GM19240 (cell line): ENCODE measurements at regions not wholly inside any gene's neighbourhood (a gene's known extent, or its start where the extent isn't known, plus 50 kb on each side); places are given as distances from the start of the nearest gene placed in this dataset.

ENCODE experiments used
- DNase-seq: peaks from one replicate; pipeline ENCODE4 v3.0.0; 2011; ENCODE audit warnings: low spot score; ENCODE audit not compliant: insufficient read length

DNA sequence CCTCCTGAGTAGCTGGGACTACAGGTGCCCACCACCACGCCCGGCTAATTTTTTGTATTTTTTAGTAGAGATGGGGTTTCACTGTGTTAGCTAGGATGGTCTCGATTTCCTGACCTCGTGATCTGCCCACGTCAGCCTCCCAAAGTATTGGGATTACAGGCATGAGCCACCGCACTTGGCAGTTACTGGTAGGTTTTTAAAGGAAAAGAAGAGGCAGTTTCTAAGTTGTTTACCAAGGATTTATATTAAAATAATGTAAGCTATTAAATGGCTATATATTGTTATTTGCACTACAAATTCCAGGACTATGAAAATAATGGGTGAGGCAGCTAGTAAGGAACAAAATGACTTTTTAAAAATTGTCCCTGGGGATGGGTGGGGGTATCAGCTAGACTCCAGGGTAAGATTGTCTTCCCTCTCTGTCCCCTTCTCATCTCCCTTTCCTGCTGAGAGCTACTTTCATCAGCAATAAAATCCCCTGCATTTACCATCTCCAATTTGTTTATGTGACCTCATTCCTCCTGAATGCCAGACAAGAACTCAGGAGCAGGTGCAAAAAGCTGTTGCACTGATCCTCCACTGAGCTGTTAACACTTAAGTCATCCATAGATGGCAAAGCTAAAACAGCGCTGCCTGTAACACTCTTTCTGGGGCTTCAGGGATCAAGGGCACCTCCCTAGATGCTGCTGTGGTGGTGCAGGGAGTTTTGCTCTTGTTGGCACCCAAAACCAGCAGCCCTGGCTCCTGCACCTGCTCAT, 165.2 kb downstream of the ZPLD1 start:
- no peak for DNase-seq

DNA sequence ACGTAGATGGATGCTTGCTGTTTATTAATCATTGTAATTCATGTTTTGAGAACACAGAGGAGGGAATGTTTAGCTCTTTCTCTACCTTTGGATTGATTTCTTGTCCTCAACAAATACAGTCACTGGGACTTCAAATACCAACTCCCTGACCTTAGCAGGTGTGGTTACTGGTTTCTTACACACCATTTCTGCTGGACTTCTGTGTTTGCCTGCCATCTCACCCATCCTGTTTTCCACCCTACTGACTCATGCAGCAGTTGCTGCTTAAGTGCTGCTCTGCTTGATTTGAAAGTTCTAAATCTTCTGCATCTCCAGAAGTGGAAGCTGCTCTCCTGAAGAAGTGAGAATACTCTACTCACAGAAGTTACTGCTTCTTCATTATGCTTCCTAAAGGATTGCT, 170.3 kb downstream of the ZPLD1 start:
- DNase-seq = no peak

DNA sequence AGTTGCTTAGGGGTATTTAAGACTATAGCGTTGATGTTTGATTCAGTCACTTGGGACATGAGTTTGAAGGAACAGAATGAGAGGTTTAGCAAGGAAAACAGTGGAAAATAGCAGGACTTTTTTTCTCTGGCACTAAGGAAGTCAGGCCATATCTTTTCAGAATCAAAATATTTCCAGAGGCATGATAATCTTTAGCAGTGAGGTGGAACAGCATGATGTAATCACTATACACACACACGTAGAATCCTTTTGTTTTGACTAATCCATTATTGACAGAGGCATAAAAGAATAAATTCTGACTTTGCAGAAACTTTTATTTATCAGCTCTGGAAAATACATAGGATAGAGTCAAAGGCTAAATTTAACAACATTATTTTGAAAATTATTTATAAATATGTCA, 174.1 kb downstream of the ZPLD1 start:
- DNase-seq = no peak

DNA sequence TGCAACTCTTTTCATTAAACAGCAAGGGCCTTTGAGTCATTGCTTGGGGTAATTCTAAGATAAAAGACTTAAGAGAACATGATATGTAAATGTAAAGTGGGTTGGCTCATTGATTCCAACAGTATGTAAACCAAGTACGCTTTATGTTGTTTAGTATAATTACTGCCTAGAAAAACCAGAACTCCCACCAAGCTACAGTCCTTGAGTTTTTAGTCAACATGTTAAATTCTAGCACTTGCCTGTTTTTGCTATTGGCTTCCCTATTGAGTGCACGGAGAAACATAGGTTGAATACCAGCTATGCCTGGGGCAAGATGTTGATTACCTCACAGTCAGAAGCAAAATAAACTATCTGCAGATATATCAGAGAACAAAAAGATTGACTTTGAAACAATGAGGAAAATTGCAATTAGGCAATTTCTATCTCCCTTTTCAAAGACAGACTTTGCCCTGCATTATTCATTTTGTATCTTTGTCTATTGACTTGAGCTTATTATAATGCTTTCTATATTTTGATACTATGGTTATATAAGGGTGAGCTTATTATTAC, 179.3 kb downstream of the ZPLD1 start:
- no peak for DNase-seq

DNA sequence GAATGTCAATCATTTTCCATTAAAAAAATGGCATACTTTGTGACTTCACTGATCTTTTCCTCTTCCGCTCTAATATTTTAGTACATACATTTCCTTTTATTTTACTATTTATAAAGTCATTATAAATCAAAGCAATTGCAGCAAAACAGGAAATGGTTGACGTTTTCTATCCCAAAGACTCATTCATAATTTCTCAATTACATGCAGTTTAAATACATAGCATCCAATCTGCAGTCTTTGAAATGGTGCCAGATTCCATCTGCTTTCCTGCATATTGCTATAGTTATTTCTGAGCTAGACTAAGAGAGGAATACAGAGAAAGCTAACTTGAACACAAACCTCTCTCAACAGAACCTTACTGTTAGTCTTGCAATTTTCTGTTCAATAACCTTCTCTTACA, 179.8 kb downstream of the ZPLD1 start:
- DNase-seq = no peak

DNA sequence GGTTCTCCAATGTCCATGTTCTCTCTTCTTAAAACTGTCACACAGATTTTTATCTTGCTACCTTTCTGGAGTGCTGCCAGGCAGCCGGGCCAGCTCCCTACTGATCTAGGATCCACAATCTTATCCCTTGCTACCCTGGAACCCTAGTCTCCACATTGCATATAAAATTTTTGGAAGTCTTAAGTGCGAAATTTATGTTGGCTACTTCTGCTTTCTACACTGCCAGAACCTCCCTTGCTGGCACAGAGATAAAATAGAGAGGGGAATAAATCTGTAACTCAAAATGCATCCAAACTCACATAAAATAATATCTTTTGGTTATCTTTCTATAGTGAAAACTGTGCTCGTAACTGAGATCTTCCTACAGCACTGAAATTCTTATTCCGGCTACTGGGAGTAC, 182.6 kb downstream of the ZPLD1 start:
- DNase-seq = no peak

DNA sequence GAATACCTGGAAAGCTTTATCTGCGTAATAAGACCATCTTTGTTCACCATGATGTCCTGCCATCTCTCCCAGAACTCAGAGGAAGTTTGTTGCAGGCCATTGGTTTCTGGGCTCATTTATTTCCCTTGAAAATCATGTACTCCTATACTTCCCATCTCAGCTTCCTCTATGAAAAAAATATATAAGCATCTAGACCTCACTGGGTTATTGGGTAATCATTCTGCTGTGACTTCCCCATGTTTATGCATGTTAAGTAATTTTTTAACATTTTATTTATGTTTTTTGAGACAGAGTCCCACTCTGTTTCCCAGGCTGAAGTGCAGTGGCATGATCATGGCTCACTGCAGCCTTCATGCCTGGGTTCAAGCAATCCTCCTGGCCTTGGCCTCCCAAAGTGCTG, 184.5 kb downstream of the ZPLD1 start:
- no peak for DNase-seq

DNA sequence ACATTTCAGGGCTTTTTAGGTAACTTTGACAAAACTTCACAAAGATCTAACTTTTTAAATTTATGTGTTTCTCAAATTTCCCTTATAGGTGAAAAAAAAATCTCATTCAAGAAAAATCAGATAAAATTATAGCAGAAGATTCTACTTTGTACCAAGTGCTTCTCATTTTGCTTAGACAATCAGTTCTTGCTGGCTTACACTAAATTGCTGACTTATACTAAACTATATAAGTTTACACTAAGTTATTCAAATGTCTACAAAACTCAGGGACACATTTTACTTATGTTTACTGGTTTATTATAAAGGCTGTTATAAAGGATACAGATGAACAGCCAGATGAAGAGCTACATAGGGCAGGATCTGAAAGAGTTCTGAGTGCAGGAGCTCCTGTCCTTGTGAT, 195.1 kb downstream of the ZPLD1 start:
- DNase-seq = no peak

DNA sequence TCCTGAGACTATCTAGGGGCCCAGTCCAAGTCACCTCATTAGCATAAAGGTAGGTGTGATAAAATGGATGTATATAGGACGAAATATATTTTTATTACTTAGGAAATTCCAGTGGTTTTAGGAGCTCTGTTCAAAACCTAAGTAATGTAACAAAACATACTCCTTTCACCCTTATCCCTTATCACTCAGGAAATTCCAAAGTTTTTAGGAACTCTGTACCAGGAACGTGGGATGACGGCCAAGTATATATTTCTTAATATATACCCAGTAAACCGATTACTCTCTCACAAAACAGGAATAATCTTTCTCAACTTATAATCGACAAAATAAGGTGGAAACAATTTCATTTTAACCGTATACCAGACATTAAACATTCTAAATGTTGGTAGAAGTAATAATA, 195.7 kb downstream of the ZPLD1 start:
- DNase-seq = no peak

DNA sequence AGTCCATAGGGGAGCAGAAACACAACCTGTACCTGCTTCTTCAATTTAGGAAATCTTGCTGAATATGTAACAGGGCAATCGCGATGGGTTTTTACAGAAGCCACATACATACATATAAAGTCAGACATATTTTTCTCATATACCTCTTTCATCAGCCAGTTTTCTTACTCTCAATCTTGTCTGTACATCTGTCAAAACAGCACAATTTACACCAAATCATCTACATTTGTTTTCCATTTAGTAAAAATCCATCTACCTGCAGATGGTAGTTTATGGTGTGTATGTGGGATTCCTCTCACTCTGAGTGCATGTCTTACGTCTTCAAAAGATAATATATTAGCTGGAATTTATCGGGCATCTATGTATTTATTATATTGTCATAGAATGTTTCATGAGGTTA, 208.7 kb downstream of the ZPLD1 start:
- DNase-seq = no peak

DNA sequence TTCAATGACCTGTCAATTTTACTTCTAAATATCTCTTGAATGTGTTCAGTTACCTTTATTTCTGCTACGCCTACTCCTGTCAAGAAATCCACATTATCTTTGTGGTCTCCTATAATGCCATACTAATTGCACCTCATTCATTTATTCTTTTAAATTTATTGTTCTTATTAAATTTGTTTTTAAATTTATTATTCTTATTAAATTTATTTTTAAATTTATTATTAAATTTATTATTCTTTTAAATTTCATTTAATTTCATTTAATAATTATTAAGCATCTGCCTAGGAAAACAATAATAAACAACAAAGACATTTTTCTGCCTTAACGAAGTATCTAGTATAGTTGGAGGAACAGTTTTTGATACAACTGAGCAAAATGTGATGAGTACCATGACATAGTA, 211.7 kb downstream of the ZPLD1 start:
- DNase-seq = no peak

DNA sequence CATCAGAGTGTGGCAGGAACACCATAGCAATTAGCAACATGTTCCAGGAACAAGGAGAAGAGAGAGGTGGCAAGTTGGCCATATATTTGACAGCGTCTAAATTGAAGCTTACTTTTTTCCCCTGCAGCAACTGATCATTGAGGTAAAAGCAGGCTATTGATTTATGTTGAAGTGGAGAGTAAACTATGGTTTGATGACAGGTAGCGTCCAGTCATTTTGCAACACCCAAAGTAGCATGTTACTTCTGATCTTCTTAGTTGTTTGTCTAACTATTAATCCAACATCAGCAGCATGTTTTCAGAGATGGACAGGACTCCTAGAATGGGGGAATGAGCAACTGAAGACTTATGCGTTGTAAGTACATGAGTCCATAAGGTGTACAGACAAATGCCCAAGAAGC, 225.8 kb downstream of the ZPLD1 start:
- DNase-seq = no peak

DNA sequence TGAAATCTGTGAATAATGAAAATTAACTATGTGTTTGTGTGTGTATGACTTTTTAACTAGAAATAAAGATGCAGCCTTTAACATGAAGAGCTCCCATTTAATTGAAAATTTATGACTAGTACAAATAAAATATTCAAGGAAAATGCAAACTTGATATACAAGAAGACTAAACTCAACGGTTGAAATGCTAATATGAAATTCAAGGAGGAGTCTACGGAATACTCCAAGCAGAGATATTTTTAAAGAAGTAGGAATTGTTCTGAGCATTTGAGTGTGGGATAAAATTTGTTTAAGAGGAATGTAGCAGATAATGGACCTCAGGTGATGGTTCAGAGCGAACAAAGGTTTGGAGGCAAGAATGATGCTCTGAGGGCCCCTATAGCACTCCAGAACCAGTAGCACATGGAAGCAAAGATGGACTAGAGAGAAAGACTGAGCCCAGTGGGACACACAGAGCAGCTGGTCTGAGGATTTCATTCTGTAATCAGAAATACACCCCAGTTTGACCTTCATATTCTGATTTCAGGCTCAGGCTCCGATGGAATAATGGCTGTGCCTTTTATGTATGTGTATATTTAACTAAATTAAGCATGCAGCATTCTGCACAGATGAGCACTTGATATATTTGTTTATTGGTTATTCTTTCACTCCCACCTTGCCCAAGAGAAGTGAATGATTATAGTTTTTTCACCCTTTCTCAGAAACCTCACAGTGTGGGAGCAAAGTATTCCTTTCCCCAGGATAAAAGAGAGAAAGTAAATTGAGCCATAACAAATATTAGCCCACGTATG, 227.1 kb downstream of the ZPLD1 start:
- no peak for DNase-seq

DNA sequence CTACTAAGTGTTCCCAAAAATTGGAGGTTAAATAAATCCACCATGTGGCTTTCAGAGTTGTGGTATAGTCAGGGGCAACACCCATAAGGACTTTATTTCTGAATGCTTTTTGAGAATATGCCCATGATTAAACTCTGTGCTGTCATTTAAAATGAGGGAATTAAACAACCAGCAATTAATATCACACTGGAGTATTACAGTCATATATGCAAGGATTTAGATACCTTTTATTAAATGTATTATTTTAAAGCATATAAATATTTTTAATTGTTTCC, 227.6 kb downstream of the ZPLD1 start:
- no peak for DNase-seq

DNA sequence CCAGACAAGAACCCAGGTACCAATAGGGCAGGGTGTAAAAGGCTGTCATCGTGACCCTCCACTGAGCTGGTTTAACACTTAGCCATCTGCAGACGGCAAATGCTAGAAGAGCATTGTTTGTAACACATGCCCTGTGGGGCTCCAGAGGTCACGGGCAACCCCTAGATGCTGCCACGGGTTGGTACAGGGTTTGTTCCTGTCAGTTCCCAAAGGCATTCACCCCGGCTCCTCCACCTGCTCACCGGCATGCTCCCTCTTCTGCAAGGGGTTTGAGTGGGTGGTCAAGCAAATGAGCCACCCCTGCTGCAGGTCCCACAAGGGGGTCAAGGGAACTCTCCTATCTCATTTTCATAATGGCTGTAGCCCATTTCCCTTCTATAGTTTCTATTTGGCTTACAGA, 229.3 kb downstream of the ZPLD1 start:
- DNase-seq = no peak

DNA sequence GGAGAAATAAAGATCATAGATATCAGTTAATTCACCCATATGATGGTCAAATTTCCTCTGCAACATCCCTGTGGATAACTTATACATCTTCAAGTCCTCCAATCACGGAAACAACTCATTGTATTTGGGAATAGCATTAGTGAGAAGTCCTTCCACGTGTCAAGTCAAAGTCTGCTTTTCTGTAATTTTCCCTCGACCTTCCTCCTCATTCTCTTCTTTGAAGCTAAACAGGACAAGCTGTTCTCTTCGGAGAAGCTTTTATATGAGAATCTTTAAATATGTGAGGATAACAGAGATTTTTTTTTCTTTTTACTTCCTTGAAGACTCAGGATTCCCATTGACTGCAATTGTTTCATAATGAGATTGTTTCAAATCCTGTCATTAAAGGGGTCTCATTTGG, 230.4 kb downstream of the ZPLD1 start:
- DNase-seq = no peak

DNA sequence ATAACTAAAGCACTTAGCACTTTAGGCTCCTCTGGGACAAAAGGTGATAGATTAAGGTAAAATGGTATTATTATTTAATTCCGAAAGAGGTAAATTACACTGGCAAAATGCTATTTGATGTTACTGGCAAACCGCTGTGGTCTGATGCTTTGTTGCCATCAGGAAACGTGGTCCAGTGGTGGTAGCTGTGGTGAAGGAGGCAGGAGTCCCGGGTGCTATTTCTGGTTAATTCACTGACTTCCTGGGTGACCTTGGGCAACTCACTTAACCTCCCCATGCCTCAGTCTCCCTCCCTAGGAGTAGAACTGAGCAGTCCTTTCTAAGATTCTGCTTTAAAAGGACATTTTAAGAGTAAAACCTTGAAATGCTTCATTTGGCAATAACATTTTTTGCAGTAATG, 233.4 kb downstream of the ZPLD1 start:
- no peak for DNase-seq

DNA sequence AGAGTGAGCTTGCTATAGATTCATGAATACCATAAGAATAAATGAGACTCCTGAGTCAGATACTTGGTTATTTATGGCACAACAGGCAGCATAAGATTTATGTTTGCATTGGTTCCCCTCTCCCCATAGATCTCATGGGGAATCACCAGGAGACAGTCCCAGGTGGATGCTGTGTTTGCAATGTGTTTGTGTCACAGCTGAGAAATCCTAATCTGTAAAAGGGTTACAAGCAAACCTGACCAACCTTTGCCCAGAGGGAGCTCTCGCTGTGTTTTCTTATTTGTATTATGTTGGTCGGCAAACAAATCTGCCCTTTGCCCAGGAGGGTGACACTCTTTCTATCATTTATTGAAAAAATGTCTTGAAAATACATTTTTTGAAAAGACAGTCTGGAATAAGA, 236.2 kb downstream of the ZPLD1 start:
- no peak for DNase-seq

DNA sequence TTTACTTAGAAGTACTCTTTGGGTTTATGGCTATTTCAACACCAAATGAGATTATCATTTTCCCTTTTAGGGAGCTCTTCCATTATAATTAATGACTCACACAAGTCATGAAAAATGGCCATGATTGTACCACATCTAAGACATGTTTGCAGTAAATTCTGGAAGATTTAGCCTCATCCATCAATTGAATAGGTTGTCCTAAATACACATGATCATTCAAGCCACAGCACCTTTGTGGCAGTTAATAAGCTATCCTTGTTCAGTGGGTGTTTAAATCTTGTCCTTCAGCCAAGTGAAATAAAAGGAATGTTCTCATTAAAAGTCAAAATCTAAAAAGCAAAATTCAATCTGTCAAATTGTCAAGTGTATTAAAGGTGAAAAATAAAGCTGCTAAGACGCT, 237.5 kb downstream of the ZPLD1 start:
- no peak for DNase-seq

DNA sequence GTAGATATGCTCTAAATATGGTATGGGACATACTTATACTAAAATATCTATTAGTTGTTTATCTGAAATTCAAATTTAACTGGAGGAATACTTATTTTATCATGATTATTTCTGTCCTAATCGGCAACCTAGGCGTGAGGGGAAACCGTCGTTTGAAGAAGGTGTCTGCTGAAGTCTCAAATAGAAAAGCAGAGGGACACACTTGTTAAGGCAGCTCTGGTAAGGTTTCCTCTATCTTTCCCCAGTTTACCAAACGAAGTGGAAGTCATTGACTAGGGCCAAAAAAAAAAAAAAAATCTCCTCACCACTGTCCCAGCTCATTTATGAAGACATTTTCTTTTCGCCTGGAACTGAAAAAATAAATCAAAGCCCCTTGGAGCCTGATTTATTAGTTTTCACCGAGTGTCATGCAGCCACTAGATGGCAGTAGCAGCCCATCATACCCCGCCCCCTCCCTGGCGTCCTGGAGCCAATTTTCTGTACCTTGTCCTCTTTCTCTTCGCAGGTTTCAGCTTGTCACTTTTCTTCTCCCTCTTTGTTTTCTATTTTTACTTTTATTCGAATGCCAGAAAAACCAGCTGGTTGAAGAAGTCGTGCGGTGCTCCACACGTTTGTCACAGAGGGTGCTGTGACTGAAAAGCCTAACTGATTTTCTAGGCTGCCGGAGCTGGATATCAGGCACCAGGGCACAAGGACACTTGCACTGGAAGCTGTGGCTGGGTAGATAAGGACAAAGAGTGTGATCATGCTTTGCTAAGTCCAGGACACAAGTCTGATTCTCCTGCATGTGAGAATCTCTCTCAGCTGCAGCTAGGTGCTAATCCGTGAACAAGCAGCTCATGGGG, 238.7 kb downstream of the ZPLD1 start:
- DNase-seq = peak; percentile 26

DNA sequence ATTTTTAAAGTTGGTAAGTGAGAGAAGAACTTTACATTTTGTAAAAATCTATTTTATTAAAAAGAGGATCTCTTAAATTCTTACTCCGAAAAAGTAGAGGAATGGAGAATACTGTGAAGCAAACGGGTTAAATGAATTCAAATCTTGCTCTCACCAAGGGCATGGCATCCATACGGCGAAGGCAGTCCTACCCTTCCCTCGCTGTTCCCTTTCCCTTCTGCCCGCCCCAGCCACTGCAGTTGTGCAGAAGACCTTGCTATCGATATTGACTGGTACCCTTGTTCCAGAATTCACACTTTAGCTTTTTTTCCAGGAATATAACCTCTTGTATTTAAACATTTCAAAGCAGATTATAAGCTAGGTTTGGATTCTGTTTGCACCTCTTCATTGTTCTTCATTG, 239.5 kb downstream of the ZPLD1 start:
- no peak for DNase-seq

DNA sequence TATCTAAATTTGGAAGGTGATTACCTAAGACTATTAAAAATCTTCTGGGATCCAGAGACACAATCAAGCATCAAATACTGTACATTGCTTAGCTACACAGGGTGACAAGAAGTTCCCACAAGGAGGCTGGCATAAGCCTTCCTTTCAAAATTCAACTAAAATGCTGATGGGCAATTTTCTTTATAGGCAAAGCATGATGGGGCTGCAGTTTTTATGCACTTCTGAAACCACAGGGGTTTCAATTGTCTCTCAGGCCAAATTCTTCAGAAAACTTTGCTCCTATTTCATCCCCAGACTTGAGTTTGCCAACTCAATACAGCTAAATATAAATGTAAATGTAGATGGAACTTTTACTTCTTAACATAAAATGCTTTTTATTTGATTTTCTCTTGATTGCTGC, 241.6 kb downstream of the ZPLD1 start:
- DNase-seq = no peak
